ENCODE measurements at regions not wholly inside any gene's neighbourhood (a gene's known extent, or its start where the extent isn't known, plus 50 kb on each side); places are given as distances from the start of the nearest gene placed in this dataset.

- in situ Hi-C loops (cut with HindIII; ENCODE audit: low sequenced_read_pairs): no loop called here
Observed at GRCh38 chr10:110373857-110374654, 69.3 kb upstream of the SMNDC1 start.

DNA sequence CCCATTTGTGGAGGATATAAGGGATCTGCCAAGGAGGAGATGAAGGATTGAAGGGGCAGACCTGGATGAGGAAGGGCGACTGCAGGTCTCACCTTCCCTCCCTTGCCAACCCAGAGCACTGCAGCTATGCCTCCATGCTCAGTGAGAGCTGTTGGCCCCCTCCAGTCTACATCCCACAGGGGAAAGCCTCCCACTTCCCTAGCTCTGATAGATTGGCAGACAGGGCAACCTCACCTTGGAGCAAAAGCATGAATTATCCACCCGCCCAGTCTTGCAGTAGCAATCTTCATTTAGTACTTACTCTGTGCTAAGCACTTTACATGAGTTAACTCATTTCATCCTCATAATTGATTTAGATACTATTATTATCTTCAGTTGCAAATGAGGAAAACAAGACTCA is 70.4 kb upstream of the SMNDC1 start:
- in situ Hi-C loops (cut with HindIII; ENCODE audit: low sequenced_read_pairs): no loop called here

DNA sequence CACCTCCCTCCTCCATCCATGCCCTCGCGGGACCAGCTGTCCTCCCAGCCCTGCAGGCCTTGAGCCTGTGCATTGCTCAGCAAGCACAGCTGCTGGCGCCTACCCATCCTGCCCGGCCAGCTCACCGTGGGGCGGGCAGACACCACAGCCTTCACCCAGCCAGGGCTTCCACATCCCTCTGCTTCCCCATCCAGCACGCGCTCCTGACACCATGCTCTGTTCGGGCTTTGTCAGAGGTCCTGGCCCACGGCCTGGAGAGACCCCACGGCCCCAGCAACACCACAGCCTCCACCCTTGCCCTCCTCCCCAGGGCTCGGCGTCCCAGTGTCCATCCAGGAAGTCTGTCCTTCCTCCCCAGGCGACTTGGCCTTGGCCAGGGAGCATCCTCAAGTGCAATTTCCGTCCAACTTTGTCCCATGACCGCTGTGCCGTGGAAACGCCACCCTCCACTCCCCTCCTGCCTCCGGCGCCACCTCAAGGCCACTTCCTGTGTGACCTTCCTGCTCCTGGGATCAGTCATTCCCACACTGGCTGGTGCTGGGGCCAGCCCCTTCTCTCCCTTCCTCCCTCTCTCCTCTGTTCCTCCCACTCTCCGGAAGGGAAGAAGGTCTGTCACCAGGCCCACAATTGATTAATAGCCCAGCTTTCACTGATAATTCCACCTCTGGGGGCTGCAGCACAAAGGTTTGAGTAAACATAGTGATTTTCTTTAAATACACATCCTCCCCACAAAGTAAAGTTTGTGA is 71.5 kb upstream of the SMNDC1 start:
- in situ Hi-C loops (cut with HindIII; ENCODE audit: low sequenced_read_pairs): no loop called here

- in situ Hi-C loops (cut with HindIII; ENCODE audit: low sequenced_read_pairs): no loop called here
Observed at GRCh38 chr10:110376767-110377160, 72.0 kb upstream of the SMNDC1 start.

- in situ Hi-C loops (cut with HindIII; ENCODE audit: low sequenced_read_pairs): no loop called here
Observed at GRCh38 chr10:110378006-110378405, 73.3 kb upstream of the SMNDC1 start.

DNA sequence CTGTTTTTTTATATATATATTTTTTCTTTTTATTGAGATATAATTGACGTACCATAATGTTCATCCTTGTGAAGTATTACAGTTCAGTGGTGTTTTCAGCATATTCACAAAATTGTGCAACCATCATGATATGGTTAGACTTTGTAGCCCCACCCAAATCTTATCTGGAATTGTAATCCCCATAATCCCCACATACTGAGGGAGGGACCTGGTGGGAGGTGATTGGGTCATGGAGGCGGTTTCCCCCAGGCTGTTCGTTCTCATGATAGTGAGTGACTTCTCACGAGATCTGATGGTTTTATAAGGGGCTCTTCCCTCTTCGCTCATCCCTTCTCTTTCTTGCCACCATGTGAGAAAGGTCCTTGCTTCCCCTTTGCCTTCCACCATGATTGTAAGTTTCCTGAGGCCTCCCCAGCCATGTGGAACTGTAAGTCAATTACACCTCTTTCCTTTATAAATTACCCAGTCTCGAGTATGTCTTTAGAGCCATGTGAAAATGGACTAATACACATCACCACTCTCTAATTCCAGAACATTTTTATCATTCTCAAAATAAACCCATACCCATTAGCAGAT is 73.9 kb upstream of the SMNDC1 start:
- in situ Hi-C loops (cut with HindIII; ENCODE audit: low sequenced_read_pairs): no loop called here

DNA sequence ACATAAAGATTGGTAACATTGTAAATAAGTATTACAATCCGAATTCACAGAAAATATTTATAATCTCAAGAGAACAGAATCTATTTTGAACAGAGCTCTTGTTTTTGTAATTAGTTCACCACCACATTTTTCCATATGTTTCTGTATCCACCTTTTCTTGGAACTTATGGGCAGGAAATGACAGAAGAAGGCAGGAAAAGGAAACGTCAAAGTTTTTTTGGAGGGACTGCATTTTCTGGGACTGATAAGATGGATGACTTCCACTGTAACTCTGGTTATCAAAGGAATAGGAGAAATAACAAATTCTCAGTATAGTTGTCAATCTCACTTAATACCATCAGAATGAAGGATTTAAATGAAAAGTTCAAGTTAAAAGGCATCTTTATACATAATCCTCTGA is 75.1 kb upstream of the SMNDC1 start:
- in situ Hi-C loops (cut with HindIII; ENCODE audit: low sequenced_read_pairs): loop anchor here (5.0 kb wide), 2 partner anchors 62 to 97 kb away; no protein-coding TSS in a partner anchor

GRCh38 chr10:110380293-110380692 is 75.6 kb upstream of the SMNDC1 start:
- in situ Hi-C loops (cut with HindIII; ENCODE audit: low sequenced_read_pairs): loop anchor here (5.0 kb wide), 2 partner anchors 62 to 97 kb away; no protein-coding TSS in a partner anchor

DNA sequence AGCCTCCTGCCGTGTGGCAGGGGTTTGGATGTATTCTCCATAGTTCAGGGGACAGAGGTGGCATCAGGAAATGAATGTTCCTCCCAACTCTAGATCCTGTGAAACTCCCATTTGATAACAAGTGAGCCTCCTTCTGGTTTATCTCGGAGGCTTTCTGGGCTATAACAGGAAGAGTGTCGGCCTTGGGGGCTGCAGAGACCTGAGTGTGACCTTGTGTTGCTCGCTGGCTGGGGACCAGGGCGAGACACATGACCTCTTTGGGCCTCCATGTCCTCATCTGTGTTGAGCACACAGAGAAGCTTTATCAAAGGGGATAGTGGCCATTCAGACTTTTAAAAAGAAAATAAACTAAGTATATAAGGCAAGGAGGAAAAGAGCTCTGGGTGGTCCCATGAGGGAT is 78.0 kb upstream of the SMNDC1 start:
- in situ Hi-C loops (cut with HindIII; ENCODE audit: low sequenced_read_pairs): loop anchor here (5.0 kb wide), 2 partner anchors 60 to 95 kb away; no protein-coding TSS in a partner anchor

DNA sequence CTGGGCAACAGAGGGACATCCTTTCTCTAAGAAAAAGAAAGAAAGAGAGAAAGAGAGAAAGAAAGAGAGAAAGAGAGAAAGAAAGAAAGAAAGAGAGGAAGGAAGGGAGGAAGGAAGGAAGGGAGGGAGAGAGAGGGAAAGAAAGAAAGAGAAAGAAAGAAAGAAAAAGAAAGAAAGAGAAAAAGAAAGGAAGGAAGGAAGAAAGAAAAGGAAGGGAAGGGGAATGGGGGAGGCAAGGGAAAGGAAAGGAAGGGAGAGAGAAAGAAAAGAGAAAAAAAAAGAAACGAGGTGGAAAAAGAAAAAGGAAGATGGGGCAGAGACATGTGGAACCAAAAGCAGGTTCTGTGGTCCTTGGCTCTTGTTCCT is 82.9 kb upstream of the SMNDC1 start:
- in situ Hi-C loops (cut with HindIII; ENCODE audit: low sequenced_read_pairs): no loop called here

DNA sequence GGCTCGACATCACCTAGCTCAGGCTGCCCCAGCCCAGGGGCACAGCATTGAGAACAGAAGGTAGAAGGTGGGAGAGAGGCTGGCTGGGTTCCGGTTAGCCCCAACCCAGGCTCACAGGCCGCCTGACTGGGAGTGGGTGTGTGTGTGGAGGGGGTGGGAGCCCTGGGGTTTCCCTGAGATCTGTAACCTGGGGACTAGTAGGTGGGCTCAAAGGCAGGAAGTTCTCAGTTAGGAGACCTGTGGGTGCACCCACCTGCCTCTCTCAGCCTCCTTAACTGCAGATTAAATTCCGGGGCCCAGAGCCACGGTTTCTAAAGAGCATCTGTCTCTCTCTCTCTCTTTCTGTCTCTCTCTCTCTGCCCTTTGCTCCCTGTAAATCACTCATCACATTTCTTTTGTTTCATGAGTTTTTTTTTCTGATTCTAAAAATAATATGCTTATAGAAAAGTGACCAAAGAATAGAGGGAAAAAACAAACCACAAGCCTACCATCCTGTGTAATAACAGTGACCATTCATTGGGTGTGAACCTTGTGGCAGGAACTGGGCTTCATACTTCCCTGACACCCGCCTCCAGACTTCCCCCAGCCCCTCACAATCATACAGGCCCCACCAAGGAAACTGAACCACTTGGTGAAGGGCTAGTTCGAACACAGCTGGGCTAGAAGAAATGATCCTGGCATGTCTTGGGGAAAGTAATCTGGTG is 83.4 kb upstream of the SMNDC1 start:
- in situ Hi-C loops (cut with HindIII; ENCODE audit: low sequenced_read_pairs): no loop called here

GRCh38 chr10:110388687-110389052 is 84.0 kb upstream of the SMNDC1 start:
- in situ Hi-C loops (cut with HindIII; ENCODE audit: low sequenced_read_pairs): no loop called here

- in situ Hi-C loops (cut with HindIII; ENCODE audit: low sequenced_read_pairs): no loop called here
Observed at GRCh38 chr10:110389255-110389654, 84.5 kb upstream of the SMNDC1 start.

- in situ Hi-C loops (cut with HindIII; ENCODE audit: low sequenced_read_pairs): no loop called here
Observed at GRCh38 chr10:110391541-110391940, 86.8 kb upstream of the SMNDC1 start.

- in situ Hi-C loops (cut with HindIII; ENCODE audit: low sequenced_read_pairs): no loop called here
Observed at GRCh38 chr10:110392121-110392520, 87.4 kb upstream of the SMNDC1 start.

DNA sequence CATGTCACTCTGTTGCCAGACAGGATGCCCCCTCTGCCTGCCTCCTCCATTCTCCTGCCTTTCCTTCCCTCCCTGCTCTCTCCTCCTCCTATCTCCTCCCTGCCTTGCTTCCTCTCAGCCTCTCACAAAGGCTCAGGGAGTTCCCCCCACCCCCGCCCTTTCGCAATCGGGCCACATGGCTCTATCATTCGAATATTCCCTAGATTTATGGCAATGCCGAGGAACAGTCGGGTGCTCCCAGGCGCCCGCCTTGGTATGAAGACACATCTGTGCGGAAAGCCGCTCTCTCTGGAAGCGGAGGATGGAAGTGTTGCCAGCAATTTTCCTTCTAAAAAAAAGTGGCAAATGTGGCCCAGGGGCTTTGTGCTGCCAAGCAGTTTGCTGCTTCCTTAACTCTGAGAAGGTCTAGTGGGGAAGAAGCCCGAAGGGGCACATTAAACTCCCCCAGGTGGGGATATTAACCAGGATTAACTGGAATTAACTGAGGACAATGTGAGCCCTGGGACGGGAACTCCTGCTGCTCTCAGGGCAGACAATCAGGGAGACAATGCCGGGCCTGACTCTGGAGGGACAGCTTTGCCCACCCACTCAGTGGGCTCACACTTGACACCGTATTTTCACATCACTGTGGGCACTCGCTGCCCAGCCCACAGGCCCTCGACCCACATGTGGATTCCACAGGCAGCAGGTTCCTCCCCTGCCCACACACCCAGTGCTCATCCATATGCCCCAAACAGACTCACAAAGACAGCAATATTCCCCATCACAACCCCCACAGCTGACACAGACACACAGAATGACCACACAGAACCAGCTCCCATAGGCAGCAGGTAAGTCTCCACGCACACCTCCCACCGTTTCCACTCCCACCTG is 88.4 kb upstream of the SMNDC1 start:
- in situ Hi-C loops (cut with HindIII; ENCODE audit: low sequenced_read_pairs): no loop called here

DNA sequence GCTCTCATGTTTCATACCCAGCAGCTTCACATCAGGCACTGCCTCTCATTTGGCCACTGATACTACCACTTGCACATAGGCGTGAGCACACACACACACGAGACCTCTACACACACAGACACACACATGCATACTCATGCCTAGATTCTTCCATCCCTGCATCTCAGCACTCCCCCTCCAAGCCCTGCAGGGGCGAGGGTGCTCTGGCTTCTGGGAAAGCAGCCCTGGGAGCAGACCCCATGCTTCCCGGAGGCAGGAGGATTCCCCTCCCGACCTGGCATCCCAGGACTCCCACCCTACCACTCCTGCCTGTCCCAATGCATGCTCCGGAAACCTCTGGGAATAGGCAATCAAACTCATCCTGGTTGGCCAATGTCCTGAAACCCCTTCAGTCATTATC is 89.1 kb upstream of the SMNDC1 start:
- in situ Hi-C loops (cut with HindIII; ENCODE audit: low sequenced_read_pairs): no loop called here

- in situ Hi-C loops (cut with HindIII; ENCODE audit: low sequenced_read_pairs): no loop called here
Observed at GRCh38 chr10:110394296-110394695, 89.6 kb upstream of the SMNDC1 start.

- in situ Hi-C loops (cut with HindIII; ENCODE audit: low sequenced_read_pairs): no loop called here
Observed at GRCh38 chr10:110394898-110395297, 90.2 kb upstream of the SMNDC1 start.

Data from endothelial cell of hepatic sinusoid (primary cell).